ENCODE measurements at regions not wholly inside any gene's neighbourhood (a gene's known extent, or its start where the extent isn't known, plus 50 kb on each side); places are given as distances from the start of the nearest gene placed in this dataset.

GRCh38 chr5:98163796-98164493 lies 609.5 kb upstream of the RGMB start:
- Histone ChIP-seq H3K9me3 (ENCODE audit: severe bottlenecking) (no peaks in the 10 kb centered on the region), H3K27ac (no peak overlapping the region), H3K4me3 (ENCODE audit: low read depth, low read length) (no peak overlapping the region), H3K36me3 (no peaks in the 10 kb centered on the region), H3K27me3 (ENCODE audit: insufficient read depth, low read depth, severe bottlenecking) (no peaks in the 10 kb centered on the region)
- no peak for TF ChIP-seq CTCF (IDR thresholded peaks at IDR 0.05; ENCODE audit: low read depth, low read length)
- DNase-seq: no peak

- Histone ChIP-seq H3K27ac (no peak overlapping the region), H3K27me3 (ENCODE audit: insufficient read depth, low read depth, severe bottlenecking) (no peaks in the 10 kb centered on the region), H3K9me3 (ENCODE audit: severe bottlenecking) (no peaks in the 10 kb centered on the region), H3K36me3 (no peaks in the 10 kb centered on the region), H3K4me3 (ENCODE audit: low read depth, low read length) (no peak overlapping the region)
- TF ChIP-seq CTCF (IDR thresholded peaks at IDR 0.05; ENCODE audit: low read depth, low read length): no peak
- no peak for DNase-seq
Observed at GRCh38 chr5:98168871-98169270, 604.6 kb upstream of the RGMB start.

GRCh38 chr5:98170994-98171393 lies 602.5 kb upstream of the RGMB start:
- no peak overlapping the region for H3K27ac ChIP-seq
- TF ChIP-seq CTCF (IDR thresholded peaks at IDR 0.05; ENCODE audit: low read depth, low read length): no peak
- no peak for DNase-seq

GRCh38 chr5:98173334-98173733 lies 600.1 kb upstream of the RGMB start:
- DNase-seq: no peak
- no peak overlapping the region for H3K4me3 ChIP-seq (ENCODE audit: low read depth, low read length)
- no peaks in the 10 kb centered on the region for H3K27me3 ChIP-seq (ENCODE audit: insufficient read depth, low read depth, severe bottlenecking)
- no peak overlapping the region for H3K27ac ChIP-seq
- no peak for TF ChIP-seq CTCF (IDR thresholded peaks at IDR 0.05; ENCODE audit: low read depth, low read length)
- H3K9me3 ChIP-seq (ENCODE audit: severe bottlenecking): no peaks in the 10 kb centered on the region
- no peaks in the 10 kb centered on the region for H3K36me3 ChIP-seq

More at GRCh38 chr5:98170994-98171393, 602.5 kb upstream of the RGMB start:
- Histone ChIP-seq H3K27me3 (ENCODE audit: insufficient read depth, low read depth, severe bottlenecking) (no peaks in the 10 kb centered on the region), H3K4me3 (ENCODE audit: low read depth, low read length) (no peak overlapping the region), H3K36me3 (no peaks in the 10 kb centered on the region), H3K9me3 (ENCODE audit: severe bottlenecking) (no peaks in the 10 kb centered on the region)

GRCh38 chr5:98175474-98175873 lies 598.0 kb upstream of the RGMB start:
- no peaks in the 10 kb centered on the region for H3K27me3 ChIP-seq (ENCODE audit: insufficient read depth, low read depth, severe bottlenecking)
- DNase-seq: no peak
- TF ChIP-seq CTCF (IDR thresholded peaks at IDR 0.05; ENCODE audit: low read depth, low read length): no peak
- H3K27ac ChIP-seq: no peak overlapping the region
- no peak overlapping the region for H3K4me3 ChIP-seq (ENCODE audit: low read depth, low read length)
- no peaks in the 10 kb centered on the region for H3K36me3 ChIP-seq
- no peaks in the 10 kb centered on the region for H3K9me3 ChIP-seq (ENCODE audit: severe bottlenecking)
